GM23338 (cell line): ENCODE measurements at regions not wholly inside any gene's neighbourhood (a gene's known extent, or its start where the extent isn't known, plus 50 kb on each side); places are given as distances from the start of the nearest gene placed in this dataset.
"Not testable (repeated sequence)": the region's sequence is repeated elsewhere in the genome, so short reads cannot be mapped to it uniquely, and the experiment has no call there.

Experiments used
- ATAC-seq: fragments of 200-7000 bp; cut with Tn5 transposase; 3 replicates; pipeline ENCODE4 v1.9.1; 2020
- DNase-seq: peaks from one replicate; pipeline ENCODE4 v3.0.0-alpha.2; 2015; ENCODE audit warnings: low spot score
- H2AFZ ChIP-seq: fragments of 200-600 bp; sonication (generic); 2 replicates; pipeline ENCODE4 v1.8.0; 2016; ENCODE audit warnings: antibody characterized with exemption, mild to moderate bottlenecking, moderate library complexity
- H3F3A ChIP-seq: fragments of 200-600 bp; sonication (generic); replicated peaks from 2 replicates; pipeline ENCODE4 v1.8.0; 2017; ENCODE audit warnings: antibody characterized with exemption, mixed run types, low read depth
- H3K27ac ChIP-seq: fragments of 200-600 bp; sonication (generic); 2 replicates; pipeline ENCODE4 v1.6.1; 2016; ENCODE audit warnings: low read depth
- H3K27me3 ChIP-seq: fragments of 200-600 bp; sonication (generic); 2 replicates; pipeline ENCODE4 v1.8.0; 2016; ENCODE audit warnings: mild to moderate bottlenecking, mixed run types, moderate library complexity; ENCODE audit not compliant: insufficient read depth
- H3K36me3 ChIP-seq: fragments of 200-600 bp; sonication (generic); 2 replicates; pipeline ENCODE4 v1.8.0; 2016; ENCODE audit warnings: mild to moderate bottlenecking; ENCODE audit not compliant: insufficient read depth
- H3K4me1 ChIP-seq: fragments of 200-600 bp; sonication (generic); 2 replicates; pipeline ENCODE4 v1.8.0; 2016; ENCODE audit warnings: mild to moderate bottlenecking, moderate library complexity; ENCODE audit not compliant: insufficient read depth
- H3K4me2 ChIP-seq: fragments of 200-600 bp; sonication (generic); 2 replicates; pipeline ENCODE4 v1.7.1; 2017; ENCODE audit warnings: mixed run types
- H3K4me3 ChIP-seq: fragments of 200-600 bp; sonication (generic); 2 replicates; pipeline ENCODE4 v1.6.1; 2016; ENCODE audit warnings: mixed run types
- H3K79me2 ChIP-seq: fragments of 200-600 bp; sonication (generic); replicated peaks from 2 replicates; pipeline ENCODE4 v1.8.0; 2017; ENCODE audit warnings: mild to moderate bottlenecking; ENCODE audit not compliant: insufficient read depth
- H3K9me2 ChIP-seq: fragments of 200-600 bp; sonication (generic); 2 replicates; pipeline ENCODE4 v1.8.0; 2017; ENCODE audit not compliant: insufficient read depth
- H4K20me1 ChIP-seq: fragments of 200-600 bp; sonication (generic); replicated peaks from 2 replicates; pipeline ENCODE4 v1.8.0; 2017; ENCODE audit warnings: mild to moderate bottlenecking; ENCODE audit not compliant: insufficient read depth
- H3K27ac Mint-ChIP-seq: 2 replicates; pipeline ENCODE4 v1.8.0; 2020; ENCODE audit warnings: inconsistent platforms, mild to moderate bottlenecking, moderate library complexity, mixed read lengths
- H3K27me3 Mint-ChIP-seq: 3 replicates; pipeline ENCODE4 v1.8.0; 2022; ENCODE audit warnings: low read depth, mild to moderate bottlenecking, moderate library complexity, mixed read lengths, inconsistent platforms; ENCODE audit not compliant: insufficient read depth, poor library complexity
- H3K36me3 Mint-ChIP-seq: 3 replicates; pipeline ENCODE4 v1.8.0; 2021; ENCODE audit warnings: low read depth, mild to moderate bottlenecking, inconsistent platforms, moderate library complexity, mixed read lengths
- H3K4me1 Mint-ChIP-seq: 3 replicates; pipeline ENCODE4 v1.8.0; 2020; ENCODE audit warnings: mild to moderate bottlenecking, inconsistent platforms, mixed read lengths
- H3K4me3 Mint-ChIP-seq: 3 replicates; pipeline ENCODE4 v1.8.0; 2021; ENCODE audit warnings: moderate library complexity, mild to moderate bottlenecking, inconsistent platforms, mixed read lengths
- H3K9me3 Mint-ChIP-seq: 3 replicates; pipeline ENCODE4 v1.8.0; 2020; ENCODE audit warnings: moderate library complexity, mild to moderate bottlenecking, inconsistent platforms, mixed read lengths
- JUNB ChIP-seq: IDR thresholded peaks from one replicate; pipeline ENCODE4 v1.6.1; 2016; ENCODE audit warnings: antibody characterized with exemption; ENCODE audit not compliant: unreplicated experiment
- ZNF331 ChIP-seq: fragments of 250-450 bp; sonication (Bioruptor Pico); IDR thresholded peaks from 2 replicates; pipeline ENCODE4 v1.5.0; 2020; ENCODE audit warnings: low read depth, mild to moderate bottlenecking, moderate library complexity
- TF ChIP-seq, protein P1 (sequence below), 2 experiments: fragments of 200-600 bp in 1 of 2; sonication (generic) in 1 of 2; conservative IDR thresholded peaks; 2 replicates each; pipeline versions ENCODE4 v1.5.1 to v1.6.1; 2016 to 2017; ENCODE audit warnings: antibody characterized with exemption in 2 of 2, low read depth in 2 of 2, mild to moderate bottlenecking in 2 of 2, moderate library complexity in 1 of 2
- TF ChIP-seq, protein P2 (sequence below): IDR thresholded peaks from one replicate; pipeline ENCODE4 v1.6.1; 2018; ENCODE audit warnings: antibody characterized with exemption; ENCODE audit not compliant: unreplicated experiment

DNA sequence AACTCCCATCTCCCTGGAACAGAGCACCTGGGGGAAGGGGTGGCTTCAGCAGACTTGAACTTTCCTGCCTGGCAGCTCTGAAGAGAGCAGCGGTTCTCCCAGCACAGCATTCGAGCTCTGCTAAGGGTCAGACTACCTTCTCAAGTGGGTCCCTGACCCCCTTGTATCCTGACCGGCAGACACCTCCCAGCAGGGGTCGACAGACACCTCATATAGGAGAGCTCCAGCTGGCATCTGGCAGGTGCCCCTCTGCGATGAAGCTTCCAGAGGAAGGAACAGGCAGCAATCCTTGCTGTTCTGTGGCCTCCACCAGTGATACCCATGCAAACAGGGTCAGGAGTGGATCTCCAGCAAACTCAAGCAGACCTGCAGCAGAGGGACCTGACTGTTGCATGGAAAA is 244.1 kb upstream of the RASGEF1B start:
- no peaks in the 10 kb centered on the region for H3K9me3 Mint-ChIP-seq
- Histone ChIP-seq H4K20me1 (no peaks in the 10 kb centered on the region), H3K79me2 (no peaks in the 10 kb centered on the region), H3K4me3 (no peak overlapping the region), H3K9me2 (no peaks in the 10 kb centered on the region), H3F3A (no peaks in the 10 kb centered on the region), H3K27ac (no peak overlapping the region), H3K4me2 (0 out of 2 replicates have a peak overlapping the region, but pooled peaks have one; percentile 14), H3K36me3 (no peaks in the 10 kb centered on the region), H3K4me1 (peaks cover 5% of the 10 kb centered on the region), H2AFZ (peak overlapping the region; percentile 86; the same call in 1 of the 2 replicates), H3K27me3 (no peaks in the 10 kb centered on the region)
- no peaks in the 10 kb centered on the region for H3K36me3 Mint-ChIP-seq
- H3K27ac Mint-ChIP-seq: peak overlapping the region; percentile 51; the same call in 1 of the 2 replicates
- no peaks in the 10 kb centered on the region for H3K27me3 Mint-ChIP-seq
- no peak overlapping the region for H3K4me3 Mint-ChIP-seq
- no peak; the same call in 2 of the 3 replicates for ATAC-seq
- H3K4me1 Mint-ChIP-seq: peaks cover 19% of the 10 kb centered on the region
- TF ChIP-seq JUNB: no peak
- TF ChIP-seq, protein P1, sequence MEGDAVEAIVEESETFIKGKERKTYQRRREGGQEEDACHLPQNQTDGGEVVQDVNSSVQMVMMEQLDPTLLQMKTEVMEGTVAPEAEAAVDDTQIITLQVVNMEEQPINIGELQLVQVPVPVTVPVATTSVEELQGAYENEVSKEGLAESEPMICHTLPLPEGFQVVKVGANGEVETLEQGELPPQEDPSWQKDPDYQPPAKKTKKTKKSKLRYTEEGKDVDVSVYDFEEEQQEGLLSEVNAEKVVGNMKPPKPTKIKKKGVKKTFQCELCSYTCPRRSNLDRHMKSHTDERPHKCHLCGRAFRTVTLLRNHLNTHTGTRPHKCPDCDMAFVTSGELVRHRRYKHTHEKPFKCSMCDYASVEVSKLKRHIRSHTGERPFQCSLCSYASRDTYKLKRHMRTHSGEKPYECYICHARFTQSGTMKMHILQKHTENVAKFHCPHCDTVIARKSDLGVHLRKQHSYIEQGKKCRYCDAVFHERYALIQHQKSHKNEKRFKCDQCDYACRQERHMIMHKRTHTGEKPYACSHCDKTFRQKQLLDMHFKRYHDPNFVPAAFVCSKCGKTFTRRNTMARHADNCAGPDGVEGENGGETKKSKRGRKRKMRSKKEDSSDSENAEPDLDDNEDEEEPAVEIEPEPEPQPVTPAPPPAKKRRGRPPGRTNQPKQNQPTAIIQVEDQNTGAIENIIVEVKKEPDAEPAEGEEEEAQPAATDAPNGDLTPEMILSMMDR (conservative IDR thresholded peaks at IDR 0.05; ENCODE audit: low read depth in 2 of 2): peak in 1 of 2 experiments; percentile 24; a peak in 2 of 4 replicates
- TF ChIP-seq, protein P2, sequence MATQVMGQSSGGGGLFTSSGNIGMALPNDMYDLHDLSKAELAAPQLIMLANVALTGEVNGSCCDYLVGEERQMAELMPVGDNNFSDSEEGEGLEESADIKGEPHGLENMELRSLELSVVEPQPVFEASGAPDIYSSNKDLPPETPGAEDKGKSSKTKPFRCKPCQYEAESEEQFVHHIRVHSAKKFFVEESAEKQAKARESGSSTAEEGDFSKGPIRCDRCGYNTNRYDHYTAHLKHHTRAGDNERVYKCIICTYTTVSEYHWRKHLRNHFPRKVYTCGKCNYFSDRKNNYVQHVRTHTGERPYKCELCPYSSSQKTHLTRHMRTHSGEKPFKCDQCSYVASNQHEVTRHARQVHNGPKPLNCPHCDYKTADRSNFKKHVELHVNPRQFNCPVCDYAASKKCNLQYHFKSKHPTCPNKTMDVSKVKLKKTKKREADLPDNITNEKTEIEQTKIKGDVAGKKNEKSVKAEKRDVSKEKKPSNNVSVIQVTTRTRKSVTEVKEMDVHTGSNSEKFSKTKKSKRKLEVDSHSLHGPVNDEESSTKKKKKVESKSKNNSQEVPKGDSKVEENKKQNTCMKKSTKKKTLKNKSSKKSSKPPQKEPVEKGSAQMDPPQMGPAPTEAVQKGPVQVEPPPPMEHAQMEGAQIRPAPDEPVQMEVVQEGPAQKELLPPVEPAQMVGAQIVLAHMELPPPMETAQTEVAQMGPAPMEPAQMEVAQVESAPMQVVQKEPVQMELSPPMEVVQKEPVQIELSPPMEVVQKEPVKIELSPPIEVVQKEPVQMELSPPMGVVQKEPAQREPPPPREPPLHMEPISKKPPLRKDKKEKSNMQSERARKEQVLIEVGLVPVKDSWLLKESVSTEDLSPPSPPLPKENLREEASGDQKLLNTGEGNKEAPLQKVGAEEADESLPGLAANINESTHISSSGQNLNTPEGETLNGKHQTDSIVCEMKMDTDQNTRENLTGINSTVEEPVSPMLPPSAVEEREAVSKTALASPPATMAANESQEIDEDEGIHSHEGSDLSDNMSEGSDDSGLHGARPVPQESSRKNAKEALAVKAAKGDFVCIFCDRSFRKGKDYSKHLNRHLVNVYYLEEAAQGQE: no peak
- no peak for TF ChIP-seq ZNF331 (CRISPR knock-in tag)
- no peak for DNase-seq

DNA sequence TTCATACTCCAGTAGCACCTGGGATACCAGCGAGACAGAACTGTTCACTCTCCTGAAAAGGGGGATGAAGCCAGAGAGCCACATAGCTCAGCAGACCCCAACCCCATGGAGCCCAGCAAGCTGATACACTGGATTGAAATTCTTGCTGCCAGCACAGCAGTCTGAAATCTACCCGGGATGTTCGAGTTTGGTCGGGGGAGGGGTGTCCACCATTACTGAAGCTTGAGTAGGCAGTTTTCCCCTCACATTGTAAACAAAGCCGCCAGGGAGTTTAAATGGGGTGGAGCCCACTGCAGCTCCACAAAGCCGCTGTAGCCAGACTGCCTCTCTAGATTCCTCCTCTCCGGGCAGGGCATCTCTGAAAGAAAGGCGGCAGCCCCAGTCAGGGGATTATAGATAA is 243.7 kb upstream of the RASGEF1B start:
- not testable (repeated sequence) for H3K79me2 ChIP-seq, H3K36me3 ChIP-seq, H3K4me3 ChIP-seq, H3K27ac Mint-ChIP-seq, H3K4me1 ChIP-seq, H3K9me2 ChIP-seq, H3K9me3 Mint-ChIP-seq, H3K36me3 Mint-ChIP-seq, H3K4me3 Mint-ChIP-seq, H3K27ac ChIP-seq, H3K27me3 Mint-ChIP-seq, H3K27me3 ChIP-seq, H3F3A ChIP-seq, H4K20me1 ChIP-seq
- ATAC-seq (peak; percentile 52), DNase-seq (peak; percentile 60)
- peak overlapping the region; percentile 86; the same call in 1 of the 2 replicates for H2AFZ ChIP-seq
- 0 out of 2 replicates have a peak overlapping the region, but pooled peaks have one; percentile 43 for H3K4me2 ChIP-seq
- peaks cover 19% of the 10 kb centered on the region for H3K4me1 Mint-ChIP-seq

DNA sequence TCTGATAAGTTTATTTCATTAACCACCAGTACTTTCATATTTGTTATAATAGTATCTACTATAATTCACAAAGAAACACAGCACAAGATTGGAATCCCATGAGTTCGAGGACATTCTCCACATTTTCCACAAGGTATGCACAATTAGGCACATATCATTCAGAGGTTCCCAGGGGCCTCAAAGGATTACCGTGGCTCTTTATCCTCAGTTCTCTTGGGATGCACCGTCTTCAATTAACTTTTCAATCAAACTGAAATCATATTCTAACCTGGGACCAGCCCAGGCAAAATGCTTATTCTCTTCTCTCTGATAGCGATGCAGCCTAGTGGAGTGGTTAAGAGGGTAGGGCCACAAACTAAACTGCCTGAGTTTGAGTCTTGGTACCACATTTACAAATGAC is 242.6 kb upstream of the RASGEF1B start:
- ATAC-seq: peak; percentile 41; the same call in 1 of the 3 replicates
- no peaks in the 10 kb centered on the region for H4K20me1 ChIP-seq
- Mint-ChIP-seq H3K27me3 (no peaks in the 10 kb centered on the region), H3K9me3 (no peaks in the 10 kb centered on the region), H3K4me1 (peaks cover 19% of the 10 kb centered on the region), H3K36me3 (no peaks in the 10 kb centered on the region), H3K4me3 (no peak overlapping the region), H3K27ac (0 out of 2 replicates have a peak overlapping the region, but pooled peaks have one; percentile 18)
- no peaks in the 10 kb centered on the region for H3K36me3 ChIP-seq
- H3K4me2 ChIP-seq: 0 out of 2 replicates have a peak overlapping the region, but pooled peaks have one; percentile 40
- no peak overlapping the region for H2AFZ ChIP-seq
- H3K27ac ChIP-seq: no peak overlapping the region
- no peaks in the 10 kb centered on the region for H3K79me2 ChIP-seq
- TF ChIP-seq, protein P1 (conservative IDR thresholded peaks at IDR 0.05; ENCODE audit: low read depth in 2 of 2): no peak
- TF ChIP-seq, protein P2: no peak
- H3K27me3 ChIP-seq: no peaks in the 10 kb centered on the region
- H3K9me2 ChIP-seq: no peaks in the 10 kb centered on the region
- peaks cover 5% of the 10 kb centered on the region for H3K4me1 ChIP-seq
- H3K4me3 ChIP-seq: no peak overlapping the region
- H3F3A ChIP-seq: no peaks in the 10 kb centered on the region
- DNase-seq: peak; percentile 52
